Prostate gland (tissue), 2 donors: ENCODE measurements at regions not wholly inside any gene's neighbourhood (a gene's known extent, or its start where the extent isn't known, plus 50 kb on each side); places are given as distances from the start of the nearest gene placed in this dataset.

ENCODE experiments used
- CTCF ChIP-seq, 4 experiments: fragments of 200-600 bp in 2 of 4; fragments of 450-650 bp in 2 of 4; sonication (generic) in 2 of 4; IDR thresholded peaks; 1 replicate in 3 of 4; 2 replicates in 1 of 4; pipeline ENCODE4 v1.5.1; 2016 to 2019; ENCODE audit warnings: antibody characterized with exemption in 4 of 4, mild to moderate bottlenecking in 2 of 4, moderate library complexity in 2 of 4
- POLR2A ChIP-seq: fragments of 450-650 bp; IDR thresholded peaks from one replicate; pipeline ENCODE4 v1.6.1; 2016; ENCODE audit warnings: antibody characterized with exemption, mild to moderate bottlenecking
- POLR2AphosphoS5 ChIP-seq: sonication (generic); formaldehyde crosslinking; IDR thresholded peaks from one replicate; pipeline ENCODE4 v1.6.1; 2017; ENCODE audit warnings: antibody characterized with exemption

GRCh38 chr5:164885179-164885578 lies 1379.8 kb downstream of the MAT2B start:
- no peak for TF ChIP-seq POLR2A
- no peak for TF ChIP-seq CTCF (IDR thresholded peaks at IDR 0.05)
- TF ChIP-seq POLR2AphosphoS5: no peak
